ENCODE measurements at regions not wholly inside any gene's neighbourhood (a gene's known extent, or its start where the extent isn't known, plus 50 kb on each side); places are given as distances from the start of the nearest gene placed in this dataset.

- Histone ChIP-seq H3K9me3 (ENCODE audit: insufficient read depth, low read length) (no peaks in the 10 kb centered on the region), H2AFZ (ENCODE audit: low read depth, low read length) (no peak overlapping the region), H3K9ac (ENCODE audit: low read length) (no peak overlapping the region), H3K27me3 (ENCODE audit: low read depth, low read length) (no peaks in the 10 kb centered on the region), H3K4me3 (ENCODE audit: low read length) (no peak overlapping the region), H3K27ac (ENCODE audit: low read length) (no peak overlapping the region), H3K4me1 (ENCODE audit: low read length) (no peaks in the 10 kb centered on the region), H3K4me2 (ENCODE audit: low read length) (no peak overlapping the region), H3K79me2 (ENCODE audit: low read length) (no peaks in the 10 kb centered on the region), H4K20me1 (ENCODE audit: insufficient read depth, low read length) (no peaks in the 10 kb centered on the region), H3K36me3 (replicated peaks; ENCODE audit: low read depth, low read length) (no peaks in the 10 kb centered on the region)
- TF ChIP-seq, protein P1, sequence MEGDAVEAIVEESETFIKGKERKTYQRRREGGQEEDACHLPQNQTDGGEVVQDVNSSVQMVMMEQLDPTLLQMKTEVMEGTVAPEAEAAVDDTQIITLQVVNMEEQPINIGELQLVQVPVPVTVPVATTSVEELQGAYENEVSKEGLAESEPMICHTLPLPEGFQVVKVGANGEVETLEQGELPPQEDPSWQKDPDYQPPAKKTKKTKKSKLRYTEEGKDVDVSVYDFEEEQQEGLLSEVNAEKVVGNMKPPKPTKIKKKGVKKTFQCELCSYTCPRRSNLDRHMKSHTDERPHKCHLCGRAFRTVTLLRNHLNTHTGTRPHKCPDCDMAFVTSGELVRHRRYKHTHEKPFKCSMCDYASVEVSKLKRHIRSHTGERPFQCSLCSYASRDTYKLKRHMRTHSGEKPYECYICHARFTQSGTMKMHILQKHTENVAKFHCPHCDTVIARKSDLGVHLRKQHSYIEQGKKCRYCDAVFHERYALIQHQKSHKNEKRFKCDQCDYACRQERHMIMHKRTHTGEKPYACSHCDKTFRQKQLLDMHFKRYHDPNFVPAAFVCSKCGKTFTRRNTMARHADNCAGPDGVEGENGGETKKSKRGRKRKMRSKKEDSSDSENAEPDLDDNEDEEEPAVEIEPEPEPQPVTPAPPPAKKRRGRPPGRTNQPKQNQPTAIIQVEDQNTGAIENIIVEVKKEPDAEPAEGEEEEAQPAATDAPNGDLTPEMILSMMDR (IDR thresholded peaks at IDR 0.05; ENCODE audit: low read depth, low read length): no peak
- TF ChIP-seq EZH2phosphoT487 (IDR thresholded peaks at IDR 0.05; ENCODE audit: low read depth): no peak
Measured at GRCh38 chr16:5715155-5715554, 617.6 kb upstream of the EEF2KMT start.

DNA sequence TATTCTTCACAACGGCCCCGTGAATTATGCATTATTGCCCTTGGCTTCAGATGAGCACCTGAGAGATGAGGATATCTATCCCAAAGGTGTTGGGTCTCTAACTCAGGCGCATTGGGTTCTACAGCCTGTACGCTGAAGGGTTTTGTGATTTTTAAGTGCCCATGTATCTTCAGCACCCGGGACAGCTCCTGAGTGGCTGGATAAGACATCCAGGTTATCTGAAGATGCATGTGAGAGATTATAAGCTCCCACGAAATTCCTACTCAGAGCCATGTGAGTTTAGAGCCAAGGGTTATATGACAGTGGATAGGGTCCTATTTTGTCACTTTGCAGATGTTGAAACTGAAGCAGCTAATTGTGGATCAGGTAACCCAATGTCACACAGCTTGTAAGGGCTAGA, 612.3 kb upstream of the EEF2KMT start:
- no peaks in the 10 kb centered on the region for H3K4me1 ChIP-seq (ENCODE audit: low read length)
- H3K9ac ChIP-seq (ENCODE audit: low read length): no peak overlapping the region

GRCh38 chr16:5706211-5706610, 608.6 kb upstream of the EEF2KMT start:
- Histone ChIP-seq H3K4me1 (ENCODE audit: low read length) (no peaks in the 10 kb centered on the region), H3K4me3 (ENCODE audit: low read length) (no peak overlapping the region), H3K27me3 (ENCODE audit: low read depth, low read length) (no peaks in the 10 kb centered on the region), H4K20me1 (ENCODE audit: insufficient read depth, low read length) (no peaks in the 10 kb centered on the region), H3K36me3 (replicated peaks; ENCODE audit: low read depth, low read length) (no peaks in the 10 kb centered on the region), H3K4me2 (ENCODE audit: low read length) (no peak overlapping the region), H2AFZ (ENCODE audit: low read depth, low read length) (no peak overlapping the region), H3K9me3 (ENCODE audit: insufficient read depth, low read length) (no peaks in the 10 kb centered on the region), H3K9ac (ENCODE audit: low read length) (no peak overlapping the region), H3K27ac (ENCODE audit: low read length) (no peak overlapping the region), H3K79me2 (ENCODE audit: low read length) (no peaks in the 10 kb centered on the region)
- TF ChIP-seq, protein P1 (IDR thresholded peaks at IDR 0.05; ENCODE audit: low read depth, low read length): no peak
- no peak for TF ChIP-seq EZH2phosphoT487 (IDR thresholded peaks at IDR 0.05; ENCODE audit: low read depth)

More for the DNA sequence above, 612.3 kb upstream of the EEF2KMT start:
- no peaks in the 10 kb centered on the region for H3K9me3 ChIP-seq (ENCODE audit: insufficient read depth, low read length)
- no peaks in the 10 kb centered on the region for H3K36me3 ChIP-seq (replicated peaks; ENCODE audit: low read depth, low read length)
- no peak overlapping the region for H2AFZ ChIP-seq (ENCODE audit: low read depth, low read length)
- no peak overlapping the region for H3K27ac ChIP-seq (ENCODE audit: low read length)
- no peaks in the 10 kb centered on the region for H3K79me2 ChIP-seq (ENCODE audit: low read length)
- no peak for TF ChIP-seq EZH2phosphoT487 (IDR thresholded peaks at IDR 0.05; ENCODE audit: low read depth)
- TF ChIP-seq, protein P1 (IDR thresholded peaks at IDR 0.05; ENCODE audit: low read depth, low read length): no peak
- H3K4me3 ChIP-seq (ENCODE audit: low read length): no peak overlapping the region
- no peak overlapping the region for H3K4me2 ChIP-seq (ENCODE audit: low read length)
- H3K27me3 ChIP-seq (ENCODE audit: low read depth, low read length): no peaks in the 10 kb centered on the region
- no peaks in the 10 kb centered on the region for H4K20me1 ChIP-seq (ENCODE audit: insufficient read depth, low read length)

DNA sequence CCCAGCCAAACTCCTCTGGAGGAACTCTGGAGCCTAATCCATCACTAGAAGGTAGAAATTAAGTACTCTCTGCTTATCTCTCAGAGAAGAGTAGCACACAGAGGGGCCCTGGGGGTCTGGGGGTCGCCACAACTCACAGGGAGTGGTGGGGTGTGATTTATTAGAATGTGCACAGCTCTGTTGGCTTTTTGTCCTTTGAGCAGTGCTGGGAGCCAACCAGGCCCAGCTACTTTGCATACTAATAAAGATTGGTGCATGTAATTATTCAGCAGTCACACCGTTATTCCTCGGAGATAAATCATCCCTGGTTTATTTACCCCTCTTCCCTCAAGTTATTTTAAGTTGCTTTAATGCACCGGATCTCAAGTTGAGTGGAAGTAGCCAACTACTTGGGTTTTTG, 606.7 kb upstream of the EEF2KMT start:
- Histone ChIP-seq H3K27me3 (ENCODE audit: low read depth, low read length) (no peaks in the 10 kb centered on the region), H3K79me2 (ENCODE audit: low read length) (no peaks in the 10 kb centered on the region), H3K4me2 (ENCODE audit: low read length) (no peak overlapping the region), H3K4me1 (ENCODE audit: low read length) (no peaks in the 10 kb centered on the region), H3K4me3 (ENCODE audit: low read length) (no peak overlapping the region), H4K20me1 (ENCODE audit: insufficient read depth, low read length) (no peaks in the 10 kb centered on the region), H3K9me3 (ENCODE audit: insufficient read depth, low read length) (no peaks in the 10 kb centered on the region), H3K9ac (ENCODE audit: low read length) (no peak overlapping the region), H2AFZ (ENCODE audit: low read depth, low read length) (no peak overlapping the region), H3K36me3 (replicated peaks; ENCODE audit: low read depth, low read length) (no peaks in the 10 kb centered on the region), H3K27ac (ENCODE audit: low read length) (no peak overlapping the region)
- TF ChIP-seq, protein P1 (IDR thresholded peaks at IDR 0.05; ENCODE audit: low read depth, low read length): no peak
- no peak for TF ChIP-seq EZH2phosphoT487 (IDR thresholded peaks at IDR 0.05; ENCODE audit: low read depth)
